GM18520 (cell line): ENCODE measurements at regions not wholly inside any gene's neighbourhood (a gene's known extent, or its start where the extent isn't known, plus 50 kb on each side); places are given as distances from the start of the nearest gene placed in this dataset.

Experiments used
- ATAC-seq: cut with Tn5 transposase; IDR thresholded peaks from one replicate; pipeline ENCODE4 v1.9.1; 2021; ENCODE audit not compliant: unreplicated experiment

DNA sequence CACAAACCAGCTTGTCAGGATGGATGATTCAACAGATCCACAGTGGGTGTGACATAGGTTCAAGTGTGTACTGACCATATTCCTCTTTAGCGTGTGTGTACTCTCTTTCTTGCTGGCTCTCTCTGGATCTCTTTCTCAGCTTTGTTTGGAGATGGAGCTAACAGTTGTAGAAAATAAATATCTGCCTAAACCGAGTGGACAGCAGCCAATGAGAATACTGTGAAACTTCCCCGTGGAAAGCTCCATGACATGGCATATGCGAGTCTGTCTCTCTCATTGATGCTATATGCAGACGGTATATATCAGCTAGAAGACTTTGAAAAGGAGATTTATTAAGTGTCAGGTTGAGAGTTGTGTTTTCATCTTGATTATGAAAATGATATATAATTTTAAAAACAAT, 406.5 kb upstream of the SUCLG2 start:
- no peak for ATAC-seq

GRCh38 chr3:68060191-68060590, 405.8 kb upstream of the SUCLG2 start:
- no peak for ATAC-seq

DNA sequence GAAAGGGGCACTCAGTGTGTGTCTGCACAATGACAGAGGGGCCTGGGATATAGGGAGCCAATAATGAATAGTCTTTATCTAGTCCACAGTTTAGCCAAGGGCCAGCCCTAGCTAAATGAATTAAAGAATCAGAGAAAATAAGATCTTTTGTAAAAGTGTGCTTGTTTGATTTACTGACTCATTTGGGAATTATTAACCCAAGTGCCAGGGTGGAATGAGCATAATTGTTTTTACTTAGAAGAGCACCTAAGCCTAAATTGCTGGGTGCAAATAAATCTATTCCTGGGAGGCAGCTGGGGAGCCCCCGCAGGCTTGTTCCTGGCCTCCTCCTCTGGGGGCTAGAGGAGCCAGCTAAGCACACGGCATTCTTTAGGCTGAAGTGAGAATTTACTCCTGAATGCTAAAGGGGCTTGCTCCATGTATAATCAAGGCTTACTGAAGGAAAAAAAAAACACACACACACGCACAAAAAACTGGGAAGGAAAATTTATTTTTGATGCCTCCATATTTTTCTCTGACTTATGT, 405.3 kb upstream of the SUCLG2 start:
- ATAC-seq: no peak

DNA sequence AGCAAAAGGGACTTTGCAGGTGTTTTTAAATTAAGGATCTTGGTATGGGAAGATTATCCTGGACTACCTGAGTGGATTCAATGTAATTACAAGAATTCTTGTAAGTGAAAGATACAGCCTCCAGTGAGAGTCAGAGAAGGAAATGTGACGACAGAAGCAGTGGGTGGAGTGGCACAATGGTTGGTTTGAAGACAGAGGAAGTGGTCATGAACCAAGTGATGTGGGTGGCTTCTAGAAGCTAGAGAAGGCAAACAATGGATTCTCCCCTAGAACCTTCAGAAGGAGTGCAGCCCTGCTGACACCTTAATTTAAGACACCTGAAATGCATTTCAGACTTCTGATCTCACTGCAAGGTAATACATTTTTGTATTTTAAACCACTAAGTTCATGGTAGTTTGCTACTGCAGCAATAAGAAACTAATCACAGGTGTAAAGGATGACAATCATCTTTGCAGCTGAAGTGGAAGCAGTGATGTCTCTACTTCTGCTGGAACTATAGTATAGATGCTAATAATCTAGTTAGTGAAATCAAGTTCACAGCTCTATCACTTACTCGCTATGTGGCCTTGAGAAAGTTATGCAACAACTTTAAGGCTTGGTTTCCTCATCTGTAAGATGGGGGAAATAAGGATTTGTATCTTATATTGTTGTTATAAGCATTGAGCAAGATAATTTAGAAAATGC, 403.4 kb upstream of the SUCLG2 start:
- ATAC-seq: no peak

DNA sequence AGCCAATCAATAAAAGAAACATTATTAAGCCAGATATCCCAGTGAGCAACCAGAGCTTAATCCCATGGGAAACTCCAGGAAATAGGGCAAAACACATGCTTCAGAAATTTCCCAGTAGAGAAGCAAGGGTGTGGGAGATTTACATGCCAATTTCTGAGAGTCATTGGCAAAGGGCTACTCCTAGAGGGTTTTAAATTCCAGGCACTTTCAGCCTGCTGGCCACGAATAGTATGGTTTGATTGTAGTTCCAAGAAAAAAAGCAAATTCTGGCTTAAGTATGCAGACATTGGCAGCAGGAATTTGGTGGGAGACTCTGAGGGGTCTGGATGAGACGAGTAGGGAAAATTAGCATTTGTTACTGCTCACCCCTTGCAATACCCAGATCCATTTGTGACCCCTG, 402.1 kb upstream of the SUCLG2 start:
- ATAC-seq: no peak

DNA sequence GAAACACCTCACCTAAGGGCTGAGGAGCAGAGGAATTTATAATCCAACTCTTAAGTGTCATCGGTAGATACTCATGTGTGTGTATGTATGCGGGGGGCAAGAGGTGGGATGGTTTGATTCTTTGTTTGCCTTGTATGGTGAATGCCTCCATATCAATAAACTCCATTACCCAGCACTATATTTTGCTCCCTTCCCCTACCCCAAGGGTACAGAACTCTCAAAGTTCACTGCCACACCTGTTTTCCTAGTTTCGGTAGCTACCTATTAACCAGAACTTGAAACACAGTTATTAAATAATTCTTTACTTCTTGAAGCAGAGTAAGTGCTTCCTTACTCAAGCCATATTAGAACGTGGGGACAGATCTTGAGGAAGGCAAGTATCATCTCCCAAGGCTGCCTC, 400.8 kb upstream of the SUCLG2 start:
- no peak for ATAC-seq

- no peak for ATAC-seq
Observed at GRCh38 chr3:68049776-68050175, 395.4 kb upstream of the SUCLG2 start.

DNA sequence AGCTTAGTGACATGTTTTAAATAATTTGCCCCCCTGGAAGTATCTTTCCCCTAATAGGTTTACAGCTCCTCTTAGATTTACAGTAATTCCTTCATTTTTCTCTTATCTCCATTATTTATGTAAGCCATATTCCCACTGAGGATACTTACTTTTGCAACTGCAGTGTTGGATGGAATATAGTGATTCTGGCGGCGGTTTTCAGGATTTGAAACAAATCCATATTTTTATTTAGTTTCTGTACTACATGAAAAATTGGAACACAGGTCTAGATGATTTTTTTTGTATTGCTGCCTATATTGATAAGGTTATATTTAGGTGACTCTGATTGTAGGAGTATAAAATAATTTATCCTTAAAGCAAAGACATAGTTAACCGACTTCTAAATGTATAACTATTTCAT, 391.6 kb upstream of the SUCLG2 start:
- no peak for ATAC-seq

GRCh38 chr3:68033867-68034266, 379.5 kb upstream of the SUCLG2 start:
- no peak for ATAC-seq

DNA sequence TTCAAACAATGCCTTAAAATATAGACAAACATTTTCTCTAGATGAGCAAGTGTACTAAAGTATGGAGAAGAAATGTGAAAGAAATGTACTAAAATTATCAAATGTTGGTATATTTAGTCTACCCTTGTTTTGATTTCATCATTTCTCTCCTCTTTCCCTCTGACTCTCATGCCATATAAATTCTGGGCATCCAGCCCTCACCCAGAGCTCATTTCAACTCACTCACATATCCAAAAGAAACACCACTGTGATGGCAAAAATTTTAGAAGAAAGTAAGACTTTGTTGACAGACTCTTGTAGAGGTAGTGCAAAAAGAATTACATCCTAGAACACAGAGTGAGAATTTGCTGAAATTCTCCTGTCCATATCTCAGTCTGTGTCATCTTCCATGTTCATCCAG, 377.8 kb upstream of the SUCLG2 start:
- ATAC-seq: no peak

DNA sequence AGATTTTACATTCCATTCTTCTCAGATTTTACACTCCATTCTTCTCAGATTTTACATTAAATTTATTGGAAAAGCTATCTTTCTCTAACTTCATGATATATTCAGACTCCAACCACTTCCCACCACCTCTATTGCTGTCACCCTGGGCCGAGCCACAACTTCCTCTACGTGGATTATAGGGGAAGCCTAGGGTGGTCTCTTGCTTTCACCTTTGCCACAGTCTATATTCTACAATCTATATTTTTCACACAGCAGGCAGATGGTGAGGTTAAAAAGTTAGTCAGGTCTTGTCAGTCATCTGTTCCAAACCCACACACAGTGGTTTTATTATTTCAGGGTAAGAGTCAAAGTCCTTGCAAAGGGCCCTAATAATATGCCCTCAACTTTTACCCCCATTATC, 370.8 kb upstream of the SUCLG2 start:
- ATAC-seq: no peak

GRCh38 chr3:68019876-68020275, 365.5 kb upstream of the SUCLG2 start:
- ATAC-seq: no peak

- ATAC-seq: no peak
Observed at GRCh38 chr3:68018275-68018674, 363.9 kb upstream of the SUCLG2 start.

- no peak for ATAC-seq
Observed at GRCh38 chr3:68017069-68017468, 362.7 kb upstream of the SUCLG2 start.

DNA sequence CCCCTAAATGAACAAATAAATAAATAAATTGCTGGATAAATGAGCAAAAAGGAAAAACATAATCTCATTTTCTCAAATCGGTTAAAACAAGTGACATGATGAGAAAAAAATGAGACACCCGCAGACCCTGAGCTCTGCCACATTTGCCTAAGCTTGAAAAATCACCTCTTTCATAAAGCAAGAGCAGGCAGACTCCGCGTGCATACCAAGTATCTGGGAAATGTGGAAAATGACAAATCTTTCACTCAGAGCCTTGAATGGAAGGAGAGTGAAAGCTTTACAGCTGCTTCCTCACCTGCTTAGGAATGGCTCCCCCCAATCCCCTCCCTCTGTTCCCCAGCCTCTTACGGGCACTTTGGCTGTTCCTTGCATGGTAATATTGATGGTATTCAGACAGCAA, 355.5 kb upstream of the SUCLG2 start:
- ATAC-seq: no peak

DNA sequence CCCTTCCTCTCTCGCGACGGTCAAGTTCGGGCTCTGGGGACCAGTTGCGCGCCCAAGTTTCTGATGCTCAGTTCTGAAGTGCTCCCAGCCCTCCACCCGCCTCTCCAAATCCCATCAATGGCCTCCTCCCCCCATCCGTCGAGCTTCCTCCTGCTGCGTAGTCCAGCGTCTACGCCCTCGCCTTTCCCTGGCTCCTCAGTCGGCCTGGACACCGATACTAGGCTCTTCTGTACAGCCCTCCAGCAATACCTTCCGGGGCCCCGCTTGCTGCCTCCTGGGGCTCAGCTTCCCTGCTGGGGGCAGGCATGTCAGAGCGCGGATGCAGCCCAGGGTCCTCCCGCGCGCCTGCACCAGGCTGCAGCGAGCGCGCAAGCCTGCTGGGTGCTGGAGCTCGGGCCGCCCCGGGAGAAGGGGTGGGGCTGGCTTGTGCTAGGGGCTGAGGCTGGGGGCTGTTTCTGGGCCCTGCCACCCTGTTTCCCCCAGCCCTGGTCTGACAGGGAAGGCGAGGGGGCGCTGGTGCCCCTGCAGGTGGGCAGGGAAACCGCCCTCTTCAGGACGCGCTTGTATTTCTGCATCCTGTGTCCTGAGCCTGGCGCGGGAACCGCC, 353.3 kb upstream of the SUCLG2 start:
- no peak for ATAC-seq

DNA sequence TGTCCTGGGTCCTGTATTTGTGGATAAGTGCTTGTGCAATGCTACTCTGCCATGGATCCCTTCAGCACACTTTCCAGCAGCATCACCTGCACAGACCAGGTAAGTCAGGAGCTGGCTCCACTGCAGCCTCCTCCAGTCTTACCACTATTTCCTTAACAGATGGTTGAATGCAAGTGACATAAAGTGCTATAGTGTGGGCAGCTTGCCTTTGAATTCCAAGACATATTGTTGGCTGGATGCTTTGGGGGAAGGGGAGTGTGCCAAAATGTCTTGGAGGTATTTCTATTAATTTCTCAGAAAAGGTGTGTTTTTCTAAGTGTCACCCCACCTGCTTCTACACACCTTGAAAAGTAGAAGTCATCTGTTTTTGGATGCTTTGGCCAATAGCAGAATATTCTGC, 352.2 kb upstream of the SUCLG2 start:
- no peak for ATAC-seq

GRCh38 chr3:68004091-68004490, 349.7 kb upstream of the SUCLG2 start:
- ATAC-seq: no peak

DNA sequence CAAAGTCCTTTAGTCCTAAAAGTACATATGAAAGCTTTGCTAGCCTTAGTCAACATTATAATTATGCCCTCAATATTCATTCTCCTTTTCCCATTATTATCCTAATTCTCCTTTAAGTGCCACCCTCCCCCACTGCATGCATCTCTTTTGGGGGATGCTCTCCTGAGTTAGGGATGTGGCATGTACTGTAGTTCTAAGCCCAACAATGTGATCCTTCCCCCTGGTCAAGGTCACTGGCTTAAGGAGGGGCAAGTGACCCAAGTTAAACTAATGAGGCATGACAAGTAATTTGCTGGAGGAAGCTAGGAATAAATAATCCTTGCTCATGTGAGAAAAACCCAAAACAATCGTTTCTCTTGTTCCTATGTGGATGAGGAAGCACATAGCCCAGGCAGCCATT, 343.9 kb upstream of the SUCLG2 start:
- no peak for ATAC-seq

DNA sequence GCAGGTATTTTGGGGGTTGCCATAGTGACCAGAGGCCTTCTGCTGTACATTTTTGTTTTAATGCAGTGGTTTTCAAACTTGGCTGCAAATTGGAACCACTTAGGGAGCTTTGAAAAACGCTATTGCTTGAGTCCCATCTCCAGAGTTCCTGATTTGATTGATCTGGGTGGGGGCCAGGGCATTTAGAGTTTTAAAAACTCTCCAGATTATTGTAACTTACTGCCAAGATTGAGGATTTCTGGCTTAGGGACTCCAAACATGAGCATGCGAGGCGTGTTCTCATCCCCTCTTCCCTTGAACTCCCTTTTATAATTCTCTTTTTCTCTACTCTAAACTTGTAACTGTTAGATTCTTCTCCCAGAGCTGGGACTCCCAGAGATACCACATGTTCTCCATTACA, 340.8 kb upstream of the SUCLG2 start:
- no peak for ATAC-seq

- no peak for ATAC-seq
Observed at GRCh38 chr3:67986706-67987105, 332.3 kb upstream of the SUCLG2 start.

DNA sequence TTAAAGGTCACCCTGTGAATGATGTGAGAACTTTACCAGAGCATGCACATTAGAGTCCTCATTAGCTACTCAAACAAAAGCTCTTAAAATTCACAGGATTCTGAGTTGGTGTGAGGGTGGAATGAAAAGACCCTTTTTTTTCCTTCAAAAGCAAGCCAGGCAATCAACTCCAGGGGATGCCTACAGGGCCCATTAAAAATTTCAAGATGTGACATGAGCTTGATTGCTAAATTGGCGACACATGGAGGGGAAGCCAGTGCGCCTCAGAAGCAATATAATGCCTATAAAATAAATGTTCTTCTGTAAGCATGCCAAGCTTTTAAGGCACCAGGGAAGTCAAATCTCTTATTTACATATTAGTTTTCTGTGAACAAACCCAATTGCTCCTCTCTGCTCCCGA, 328.8 kb upstream of the SUCLG2 start:
- ATAC-seq: no peak

DNA sequence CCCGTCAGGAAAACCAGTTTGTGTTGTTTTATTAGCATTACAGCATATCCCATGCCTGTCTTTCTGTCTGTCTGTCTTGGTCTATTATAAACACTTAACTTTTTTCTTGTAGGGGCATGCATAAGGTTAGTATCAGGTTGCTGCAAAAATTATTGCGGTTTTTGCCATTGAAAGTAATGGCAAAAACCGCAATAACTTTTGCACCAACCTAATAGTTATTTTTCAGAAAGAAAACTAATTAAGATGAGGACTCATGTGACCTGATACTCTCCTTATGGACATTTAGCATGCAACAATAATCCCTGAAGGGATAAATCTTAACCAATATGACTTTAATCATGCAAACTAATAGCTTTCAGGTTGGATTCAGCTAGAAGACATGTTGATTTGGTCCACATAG, 326.7 kb upstream of the SUCLG2 start:
- ATAC-seq: no peak
